Mammary epithelial cell (primary cell): ENCODE measurements at regions not wholly inside any gene's neighbourhood (a gene's known extent, or its start where the extent isn't known, plus 50 kb on each side); places are given as distances from the start of the nearest gene placed in this dataset.

Experiments used
- CTCF ChIP-seq, 2 donors: IDR thresholded peaks in 1 of 2; conservative IDR thresholded peaks in 1 of 2; 2 replicates each; pipeline ENCODE4 v1.5.1; 2011 to 2012; ENCODE audit warnings: inconsistent platforms in 2 of 2, low read length in 2 of 2, mild to moderate bottlenecking in 2 of 2, control low read depth in 1 of 2, low read depth in 1 of 2; ENCODE audit not compliant: insufficient read depth in 1 of 2; ENCODE audit errors: extremely low read depth in 1 of 2
- EZH2 ChIP-seq: IDR thresholded peaks from 2 replicates; pipeline ENCODE4 v1.6.1; 2012; ENCODE audit warnings: low read length, inconsistent platforms, borderline replicate concordance

- no peak for TF ChIP-seq CTCF (conservative IDR thresholded peaks at IDR 0.05 in 1 of 2, IDR thresholded peaks at IDR 0.05 in 1 of 2; ENCODE audit: extremely low read depth in 1 of 2, insufficient read depth in 1 of 2, low read depth in 1 of 2, low read length in 2 of 2)
- no peak for TF ChIP-seq EZH2
Measured at GRCh38 chr2:12064153-12064552, 317.7 kb downstream of the LPIN1 start.
